ENCODE measurements at regions not wholly inside any gene's neighbourhood (a gene's known extent, or its start where the extent isn't known, plus 50 kb on each side); places are given as distances from the start of the nearest gene placed in this dataset.
"Not testable (repeated sequence)": the region's sequence is repeated elsewhere in the genome, so short reads cannot be mapped to it uniquely, and the experiment has no call there.

DNA sequence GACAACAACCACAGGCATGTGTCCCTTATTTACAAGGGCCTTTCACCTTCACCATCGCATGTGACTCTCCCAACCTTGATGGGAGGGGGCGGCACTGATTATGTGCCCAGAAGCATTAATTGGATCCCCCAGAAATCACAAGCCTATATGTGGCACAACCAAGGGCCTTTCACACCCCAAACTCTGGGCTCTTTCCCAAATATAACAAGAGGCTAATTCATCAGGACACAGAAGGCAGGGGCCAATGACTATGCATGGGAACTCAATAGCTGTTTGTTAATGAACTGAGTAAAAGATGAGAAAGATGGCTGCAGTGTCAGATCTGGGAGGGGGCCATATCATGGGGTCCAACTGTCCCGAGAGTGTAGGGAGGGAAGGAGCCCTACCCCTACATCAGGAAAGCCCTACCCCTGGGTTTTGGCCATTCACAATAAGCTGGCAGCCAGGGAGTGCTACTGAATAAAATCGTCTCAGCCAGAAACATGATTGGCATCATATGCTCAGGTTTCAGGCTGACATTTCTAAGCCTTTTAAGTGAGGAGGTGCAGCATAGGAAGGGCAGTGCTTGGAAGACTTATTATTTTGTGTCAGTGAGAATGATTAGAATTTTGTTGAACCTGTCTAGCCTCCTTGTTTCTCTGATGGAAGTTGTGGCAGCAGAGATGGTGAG lies 814.4 kb upstream of the AMELY start:
- DNase-seq (ENCODE audit: low read depth): no peak

DNA sequence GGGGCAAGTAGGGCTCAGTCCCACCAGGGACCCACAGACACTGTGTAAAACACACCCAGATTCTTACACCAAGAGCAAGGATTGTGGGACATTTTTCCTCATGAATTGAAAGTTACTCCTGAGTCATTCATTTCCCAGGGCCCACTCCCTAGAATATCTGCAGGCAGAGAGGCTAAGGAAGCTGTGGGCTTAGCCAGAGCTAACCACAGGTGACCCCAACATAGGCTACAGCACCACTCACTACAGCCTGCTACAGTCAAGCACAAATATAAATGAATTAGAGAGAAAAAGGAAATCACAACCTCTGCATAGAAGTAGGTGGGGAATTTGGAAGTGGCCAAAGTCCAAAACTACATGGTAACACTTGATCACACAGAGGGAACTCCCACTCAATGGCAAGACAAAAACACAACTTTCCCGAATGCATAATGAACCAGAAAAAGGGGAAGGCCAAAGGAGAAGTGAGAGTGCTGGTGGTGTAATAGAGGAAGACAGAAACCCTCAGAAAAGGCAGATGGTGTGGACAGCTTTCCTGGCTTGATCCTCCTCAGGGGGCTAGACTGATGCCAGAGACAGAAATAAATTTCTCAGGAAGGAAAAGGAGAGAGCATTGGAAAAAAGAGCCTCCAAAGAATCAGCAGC lies 812.6 kb upstream of the AMELY start:
- no peak for DNase-seq (ENCODE audit: low read depth)

DNA sequence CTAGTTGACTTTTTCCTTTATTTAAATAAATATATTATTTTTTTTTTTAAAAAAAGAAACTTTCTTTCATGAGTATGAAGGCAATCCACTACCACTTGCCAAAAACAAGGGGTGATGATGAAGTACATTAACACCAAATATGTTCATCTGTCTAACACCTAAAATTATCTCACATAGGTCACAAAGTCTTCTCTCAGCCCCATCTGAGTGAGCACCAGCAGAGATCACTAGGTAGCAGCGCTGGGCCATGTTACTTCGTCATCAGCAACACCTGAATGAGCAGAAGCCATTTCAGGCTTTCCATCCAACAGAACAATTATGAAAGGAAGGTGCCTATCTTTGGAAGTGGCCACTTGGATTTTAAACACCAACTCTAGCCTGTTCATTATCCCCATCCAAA lies 811.6 kb upstream of the AMELY start:
- no peak for DNase-seq (ENCODE audit: low read depth)

DNA sequence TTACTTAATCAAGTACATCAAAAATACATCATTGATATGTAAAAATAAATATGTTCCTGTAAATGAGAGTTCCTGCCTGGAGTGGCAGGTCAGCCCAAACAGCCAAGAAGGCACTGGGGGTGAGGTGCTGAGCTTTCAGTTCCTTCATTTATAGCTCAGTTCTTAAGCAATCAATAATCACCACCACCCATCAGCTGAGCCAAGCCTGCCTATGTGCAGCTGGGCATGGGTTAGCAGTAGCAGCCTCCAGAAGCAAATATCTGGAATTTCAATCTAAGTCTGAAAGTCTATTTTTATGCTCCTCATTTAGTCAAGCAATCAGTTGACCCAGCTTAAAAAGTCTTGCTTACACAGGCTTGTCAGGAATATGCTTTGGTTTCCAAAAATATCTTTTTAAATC lies 811.0 kb upstream of the AMELY start:
- DNase-seq (ENCODE audit: low read depth): no peak

- DNase-seq (ENCODE audit: low read depth): no peak
Observed at GRCh38 chrY:7720974-7721373, 809.4 kb upstream of the AMELY start.

DNA sequence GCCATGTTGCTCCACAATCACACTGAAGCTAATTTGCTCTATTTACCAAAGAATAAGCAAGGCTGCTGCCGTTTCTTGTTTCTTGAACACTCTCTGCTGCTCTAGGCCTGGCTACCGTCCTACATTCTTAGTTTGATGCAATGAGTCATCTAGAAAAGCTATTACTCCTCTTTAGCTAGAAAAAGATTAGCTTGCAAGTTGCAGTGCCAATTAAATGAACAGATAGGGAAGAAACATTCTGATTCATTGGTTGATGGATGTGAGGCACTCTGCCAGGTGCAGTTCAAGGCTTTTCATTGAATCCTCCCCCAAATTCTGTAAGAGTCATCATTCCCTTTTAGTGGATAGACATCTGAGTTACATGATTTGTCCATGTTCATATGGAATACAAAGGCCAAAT lies 807.7 kb upstream of the AMELY start:
- peak; percentile 68 for DNase-seq (ENCODE audit: low read depth)

DNA sequence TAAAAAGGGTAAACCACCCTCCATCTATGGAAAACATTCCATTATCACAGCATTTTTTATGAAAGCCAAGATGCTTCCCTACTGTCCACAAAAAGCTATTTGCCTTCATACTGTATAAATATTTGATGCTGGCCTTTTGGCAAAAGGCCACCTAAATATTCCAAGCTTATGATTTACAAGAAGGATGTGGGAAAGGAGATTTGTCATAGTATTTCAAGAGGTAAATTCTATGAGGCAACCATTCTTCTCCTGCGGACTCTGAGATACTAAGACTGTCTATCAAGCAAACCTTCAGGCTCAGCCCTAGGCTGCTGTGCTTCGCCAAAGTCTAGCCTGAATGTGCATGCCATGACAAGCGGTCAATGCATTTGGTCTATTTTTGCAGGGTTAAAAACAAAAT lies 807.1 kb upstream of the AMELY start:
- peak; percentile 30 for DNase-seq (ENCODE audit: low read depth)

DNA sequence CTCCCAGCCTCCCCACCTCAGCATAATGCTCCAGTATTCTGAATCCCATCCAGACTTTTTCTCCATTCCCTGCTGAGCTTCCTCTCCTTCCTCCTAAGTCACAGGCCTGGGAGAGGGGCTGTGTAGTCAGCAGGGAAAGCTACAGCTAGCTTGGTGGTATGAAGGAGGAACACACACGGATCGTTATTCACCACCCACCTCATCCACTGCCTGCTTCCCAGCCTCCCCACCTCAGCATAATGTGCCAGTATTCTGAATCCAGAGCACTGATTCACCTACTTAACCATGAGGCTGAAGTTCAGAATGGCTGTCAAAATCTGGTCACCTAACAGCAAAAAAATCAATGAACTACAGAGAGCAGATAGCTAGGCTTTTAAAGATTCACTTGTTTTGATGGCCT lies 806.6 kb upstream of the AMELY start:
- no peak for DNase-seq (ENCODE audit: low read depth)

DNA sequence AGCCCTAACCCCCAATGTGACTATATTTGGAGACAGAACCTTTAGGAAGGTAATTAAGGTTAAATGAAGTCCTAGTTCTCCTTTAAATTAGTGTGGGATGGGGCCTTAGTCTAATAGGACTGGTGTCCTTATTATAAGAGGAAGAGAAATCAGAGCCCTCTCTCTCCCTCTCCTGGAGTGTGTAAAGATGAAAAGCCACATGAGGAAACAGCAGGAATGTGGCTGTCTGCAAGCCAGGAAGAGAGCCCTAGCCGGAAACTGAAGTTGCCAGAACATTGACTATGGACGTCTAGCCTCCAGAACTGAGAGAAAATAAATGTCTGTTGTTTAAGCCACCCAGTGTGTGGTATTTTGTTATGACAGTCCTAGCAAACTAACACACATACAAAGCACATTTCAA lies 802.9 kb upstream of the AMELY start:
- no peak for DNase-seq (ENCODE audit: low read depth)

- DNase-seq (ENCODE audit: low read depth): not testable (repeated sequence)
Observed at GRCh38 chrY:7713738-7714137, 802.2 kb upstream of the AMELY start.

DNA sequence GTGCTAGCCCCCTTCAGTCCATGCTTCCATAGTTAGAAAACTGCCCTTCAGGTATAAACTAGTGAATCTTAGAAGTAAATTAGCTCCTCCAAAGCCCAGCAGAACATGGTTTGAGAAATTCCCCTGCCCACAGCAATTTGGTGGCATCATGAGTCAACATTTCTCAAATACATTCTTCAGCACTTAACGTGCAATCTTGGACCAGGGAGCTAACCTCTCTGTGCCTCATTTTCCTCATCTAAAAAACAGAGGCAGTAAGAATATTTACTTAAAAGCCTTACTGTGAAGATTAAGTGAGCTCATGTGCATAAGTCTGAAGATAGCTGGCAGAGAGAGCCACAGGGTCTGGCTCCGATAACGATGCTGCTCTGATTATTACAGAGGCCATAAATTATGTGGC lies 800.7 kb upstream of the AMELY start:
- DNase-seq (ENCODE audit: low read depth): peak; percentile 18

DNA sequence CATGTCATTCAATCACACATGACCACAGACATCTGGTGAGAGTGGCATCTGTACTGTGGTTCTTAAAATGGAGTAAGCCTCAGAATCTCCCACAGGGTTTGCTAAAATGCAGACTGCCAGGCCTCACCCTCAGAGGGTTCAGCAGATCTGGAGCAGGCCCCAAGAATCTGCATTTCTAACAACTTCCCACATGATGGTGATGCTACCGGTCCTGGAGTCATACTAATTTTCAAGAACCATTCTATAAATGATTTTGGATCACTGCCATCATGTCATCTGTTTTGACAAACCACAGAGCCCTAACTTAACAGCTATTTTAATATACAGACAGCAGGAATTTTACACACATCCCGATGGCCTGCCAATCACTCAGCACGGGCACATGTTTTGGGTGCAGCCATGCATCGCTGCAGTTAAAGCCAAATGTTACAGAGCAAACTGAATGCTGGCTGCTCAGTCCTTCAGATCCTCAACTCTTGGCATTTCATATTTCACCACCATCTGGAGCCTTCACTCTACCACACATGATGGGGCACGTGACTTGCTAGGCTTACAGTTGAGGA lies 792.1 kb upstream of the AMELY start:
- DNase-seq (ENCODE audit: low read depth): no peak

- no peak for DNase-seq (ENCODE audit: low read depth)
Observed at GRCh38 chrY:7702481-7702880, 790.9 kb upstream of the AMELY start.

- no peak for DNase-seq (ENCODE audit: low read depth)
Observed at GRCh38 chrY:7701676-7702075, 790.1 kb upstream of the AMELY start.

DNA sequence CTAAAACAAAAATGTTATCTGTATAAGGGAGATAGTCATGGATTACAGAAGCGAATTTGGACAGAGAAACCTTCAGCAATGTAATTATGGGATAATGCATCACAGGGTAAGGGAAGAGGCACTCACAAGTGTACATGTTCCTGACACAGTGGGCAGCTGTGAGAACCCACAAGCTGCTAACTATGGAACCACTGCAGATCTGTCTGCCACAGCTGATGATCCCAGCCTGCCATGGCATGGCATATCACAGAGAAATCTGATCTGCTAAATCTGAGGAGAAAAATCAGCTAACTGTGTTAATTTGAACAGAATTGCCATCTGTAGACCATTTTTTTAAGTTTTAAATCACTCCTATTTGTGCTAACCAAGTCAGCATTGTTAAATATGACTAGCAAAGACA lies 786.0 kb upstream of the AMELY start:
- DNase-seq (ENCODE audit: low read depth): no peak

DNA sequence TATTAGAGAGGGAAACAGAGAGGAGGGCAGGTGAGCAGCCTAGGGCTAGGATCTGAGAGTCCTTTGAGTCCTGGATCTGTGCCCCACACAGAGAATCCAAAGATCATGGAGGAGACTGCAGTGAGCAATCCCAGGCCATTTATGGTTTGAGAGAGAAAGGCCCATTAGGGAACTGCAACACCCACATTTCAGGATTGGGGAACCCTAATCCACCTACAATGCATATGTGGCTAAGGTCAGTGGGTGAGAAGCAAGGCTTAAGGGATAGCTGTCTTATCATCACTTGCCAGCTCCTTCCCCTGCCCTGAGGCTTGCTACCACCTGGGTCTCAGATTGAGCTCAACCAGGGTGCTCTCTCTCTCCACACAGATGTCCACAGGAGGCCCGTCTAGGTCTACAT lies 781.1 kb upstream of the AMELY start:
- no peak for DNase-seq (ENCODE audit: low read depth)

DNA sequence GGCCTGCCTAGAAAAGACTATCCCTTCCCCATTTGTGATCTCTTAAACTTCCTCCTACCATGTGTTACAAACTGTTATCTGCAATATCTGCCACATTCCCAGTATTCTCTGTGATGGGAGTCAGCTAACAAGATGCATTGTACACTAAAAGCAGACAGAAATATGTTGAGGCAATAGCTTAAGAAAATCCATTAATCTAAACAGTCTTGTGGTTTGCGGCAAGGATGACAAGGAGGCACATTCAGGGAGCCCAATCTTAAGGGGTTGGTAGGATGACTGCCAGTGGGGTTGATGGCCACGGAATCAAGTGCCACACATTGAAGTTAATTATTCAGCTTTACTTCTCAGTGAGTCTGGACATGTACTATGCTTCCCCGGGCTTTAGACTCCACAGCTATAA lies 775.5 kb upstream of the AMELY start:
- DNase-seq (ENCODE audit: low read depth): no peak

DNA sequence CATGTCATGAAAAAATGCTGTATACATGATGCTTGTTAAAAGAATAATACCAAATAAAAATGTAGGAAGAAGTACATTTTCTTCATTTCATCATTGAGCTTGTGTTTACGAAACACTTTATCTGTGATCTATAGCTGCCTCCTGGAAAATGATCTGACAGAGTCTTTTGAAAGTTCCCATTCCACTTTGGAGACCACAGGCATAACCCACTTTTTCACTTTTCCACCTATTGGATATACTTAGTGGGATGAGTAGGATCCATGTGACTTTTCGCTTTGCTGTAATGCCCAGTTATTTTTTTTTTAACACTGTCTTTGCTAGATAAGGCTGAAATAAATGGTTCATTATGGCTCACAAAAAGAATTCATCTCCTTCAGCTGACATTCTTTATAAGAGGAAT lies 773.0 kb upstream of the AMELY start:
- no peak for DNase-seq (ENCODE audit: low read depth)

GRCh38 chrY:7682386-7682785 lies 770.8 kb upstream of the AMELY start:
- DNase-seq (ENCODE audit: low read depth): no peak

GRCh38 chrY:7681426-7681825 lies 769.9 kb upstream of the AMELY start:
- no peak for DNase-seq (ENCODE audit: low read depth)

- DNase-seq (ENCODE audit: low read depth): peak; percentile 28
Observed at GRCh38 chrY:7674465-7674864, 762.9 kb upstream of the AMELY start.

DNA sequence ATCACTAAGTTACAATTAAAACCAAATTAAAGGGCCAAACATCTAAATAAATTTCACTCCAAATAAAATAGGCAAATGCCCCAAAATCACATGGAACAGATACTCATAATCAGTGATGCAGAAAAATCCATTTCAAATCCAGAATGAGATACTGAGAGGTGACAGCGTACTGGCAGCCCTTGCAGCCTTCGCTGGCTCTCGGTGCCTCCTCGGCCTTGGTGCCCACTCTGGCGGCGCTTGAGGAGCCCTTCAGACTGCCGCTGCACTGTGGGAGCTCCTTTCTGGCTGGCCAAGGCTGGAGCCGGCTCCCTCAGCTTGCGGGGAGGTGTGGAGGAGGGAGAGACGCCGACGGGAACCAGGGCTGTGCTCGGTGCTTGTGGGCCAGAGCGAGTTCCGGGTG lies 761.2 kb upstream of the AMELY start:
- DNase-seq (ENCODE audit: low read depth): no peak

- DNase-seq (ENCODE audit: low read depth): no peak
Observed at GRCh38 chrY:7663261-7663660, 751.7 kb upstream of the AMELY start.

DNA sequence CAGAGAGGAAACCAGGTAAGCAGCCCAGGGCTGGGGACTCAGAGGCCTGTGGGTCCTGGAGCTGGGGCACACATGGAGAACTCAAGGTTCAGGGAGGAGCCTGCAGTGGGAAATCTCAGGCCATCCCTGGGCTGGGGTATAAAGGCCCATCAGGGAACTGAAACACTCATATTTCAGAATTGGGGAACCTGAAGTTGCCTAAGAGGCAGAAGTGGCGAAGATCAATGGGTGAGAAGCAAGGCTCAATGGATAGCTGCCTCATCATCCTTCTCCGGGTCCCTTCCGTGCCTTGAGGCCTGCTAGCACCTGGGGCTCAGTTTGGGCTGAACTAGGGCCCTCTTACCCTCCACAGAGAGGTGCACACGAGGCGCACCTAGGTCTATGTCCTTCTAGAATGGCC lies 747.5 kb upstream of the AMELY start:
- no peak for DNase-seq (ENCODE audit: low read depth)
